NB4 (cell line): ENCODE measurements at regions not wholly inside any gene's neighbourhood (a gene's known extent, or its start where the extent isn't known, plus 50 kb on each side); places are given as distances from the start of the nearest gene placed in this dataset.
"Not testable (repeated sequence)": the region's sequence is repeated elsewhere in the genome, so short reads cannot be mapped to it uniquely, and the experiment has no call there.

Source experiments
- DNase-seq: peaks from one replicate; pipeline ENCODE4 v3.0.0; 2010; ENCODE audit warnings: low read depth
- H3K4me3 ChIP-seq: one replicate; pipeline ENCODE4 v1.5.1; 2011; ENCODE audit warnings: mild to moderate bottlenecking, low read depth, low read length, moderate library complexity
- CTCF ChIP-seq: IDR thresholded peaks from one replicate; pipeline ENCODE4 v1.5.1; 2012; ENCODE audit warnings: low read depth, low read length
- MAX ChIP-seq: IDR thresholded peaks from 2 replicates; pipeline ENCODE4 v1.6.1; 2011; ENCODE audit warnings: low read depth, low read length
- MYC ChIP-seq: IDR thresholded peaks from 2 replicates; pipeline ENCODE4 v1.6.1; 2011; ENCODE audit warnings: low read depth, low read length
- POLR2A ChIP-seq: IDR thresholded peaks from 2 replicates; pipeline ENCODE4 v1.6.1; 2011; ENCODE audit warnings: mild to moderate bottlenecking; ENCODE audit not compliant: insufficient read length; ENCODE audit errors: extremely low read depth

- H3K4me3 ChIP-seq: no peak overlapping the region
- TF ChIP-seq MYC (no peak), MAX (no peak), CTCF (no peak), POLR2A (no peak)
- DNase-seq: no peak
Observed at GRCh38 chr7:109473172-109473571, 903.5 kb downstream of the DNAJB9 start.

GRCh38 chr7:109476409-109476808 lies 906.7 kb downstream of the DNAJB9 start:
- no peak for DNase-seq
- H3K4me3 ChIP-seq: no peak overlapping the region
- no peak for TF ChIP-seq MAX
- TF ChIP-seq POLR2A: no peak
- TF ChIP-seq MYC: no peak
- no peak for TF ChIP-seq CTCF

- DNase-seq: peak; percentile 9
- no peak overlapping the region for H3K4me3 ChIP-seq
- TF ChIP-seq POLR2A: no peak
- no peak for TF ChIP-seq MYC
- TF ChIP-seq MAX: no peak
- no peak for TF ChIP-seq CTCF
Observed at GRCh38 chr7:109479388-109479787, 909.7 kb downstream of the DNAJB9 start.

GRCh38 chr7:109490607-109491006 lies 920.9 kb downstream of the DNAJB9 start:
- H3K4me3 ChIP-seq, DNase-seq: not testable (repeated sequence)

GRCh38 chr7:109497053-109497452 lies 927.4 kb downstream of the DNAJB9 start:
- no peak for TF ChIP-seq MYC
- TF ChIP-seq POLR2A: no peak
- no peak for TF ChIP-seq CTCF
- TF ChIP-seq MAX: no peak
- no peak overlapping the region for H3K4me3 ChIP-seq
- no peak for DNase-seq

GRCh38 chr7:109498131-109498530 lies 928.5 kb downstream of the DNAJB9 start:
- DNase-seq: no peak
- no peak overlapping the region for H3K4me3 ChIP-seq
- no peak for TF ChIP-seq POLR2A
- no peak for TF ChIP-seq CTCF
- TF ChIP-seq MAX: no peak
- TF ChIP-seq MYC: no peak

- no peak overlapping the region for H3K4me3 ChIP-seq
- DNase-seq: no peak
- TF ChIP-seq CTCF: no peak
Observed at GRCh38 chr7:109503421-109503820, 933.7 kb downstream of the DNAJB9 start.
